ENCODE measurements at regions not wholly inside any gene's neighbourhood (a gene's known extent, or its start where the extent isn't known, plus 50 kb on each side); places are given as distances from the start of the nearest gene placed in this dataset.

- Histone ChIP-seq H3K27ac (no peak overlapping the region), H3K4me3 (no peak overlapping the region), H3K4me1 (no peaks in the 10 kb centered on the region), H3K9me3 (no peaks in the 10 kb centered on the region), H3K4me2 (no peak overlapping the region)
- TF ChIP-seq CEBPB (IDR thresholded peaks at IDR 0.05) (no peak), CTCF (IDR thresholded peaks at IDR 0.05) (no peak), RNF2 (IDR thresholded peaks at IDR 0.05; ENCODE audit: borderline replicate concordance, low read depth) (no peak), TFCP2L1 (CRISPR knock-in tag; IDR thresholded peaks at IDR 0.05) (no peak), BCL3 (IDR thresholded peaks at IDR 0.05) (no peak), HOXB13 (CRISPR knock-in tag; IDR thresholded peaks at IDR 0.05; ENCODE audit: low read depth) (no peak), HMGXB4 (CRISPR knock-in tag; IDR thresholded peaks at IDR 0.05; ENCODE audit: borderline replicate concordance) (no peak), JUNB (IDR thresholded peaks at IDR 0.05) (no peak), HES2 (IDR thresholded peaks at IDR 0.05) (no peak), FOXS1 (CRISPR knock-in tag; IDR thresholded peaks at IDR 0.05) (no peak), PBX3 (IDR thresholded peaks at IDR 0.05) (no peak), KDM1A (IDR thresholded peaks at IDR 0.05; ENCODE audit: low read depth) (no peak), MAX (IDR thresholded peaks at IDR 0.05) (no peak), MAZ (IDR thresholded peaks at IDR 0.05; ENCODE audit: borderline replicate concordance, low read depth, low read length) (no peak), RFX5 (IDR thresholded peaks at IDR 0.05) (no peak)
- FAIRE-seq (no peak), DNase-seq (ENCODE audit: low read depth in 1 of 2, low spot score in 1 of 2) (no peak), ATAC-seq (no peak)
- WGBS (ENCODE audit: missing lambda C conversion rate) = 37% methylated on average over 7 of the region's 7 CpGs
- CTCF ChIA-PET = no interaction called here
- POLR2A ChIA-PET = no interaction called here
Observed at GRCh38 chr21:23475281-23476219, 2131.7 kb downstream of the MRPL39 start.

GRCh38 chr21:23471877-23472276 is 2135.4 kb downstream of the MRPL39 start:
- H3K9me3 ChIP-seq = no peaks in the 10 kb centered on the region
- no peak overlapping the region for H3K4me2 ChIP-seq
- FAIRE-seq (no peak), DNase-seq (ENCODE audit: low read depth in 1 of 2, low spot score in 1 of 2) (no peak), ATAC-seq (no peak)
- H3K4me3 ChIP-seq = no peak overlapping the region
- H3K4me1 ChIP-seq = no peaks in the 10 kb centered on the region
- CTCF ChIA-PET = no interaction called here
- no peak for TF ChIP-seq POLR2A (IDR thresholded peaks at IDR 0.05; ENCODE audit: low read length)
- TF ChIP-seq POLR2AphosphoS2 (conservative IDR thresholded peaks at IDR 0.05; ENCODE audit: low read length) = no peak
- TF ChIP-seq SREBF2 (IDR thresholded peaks at IDR 0.05) = no peak
- no peak for TF ChIP-seq JUN (IDR thresholded peaks at IDR 0.05)
- TF ChIP-seq FOSL2 (IDR thresholded peaks at IDR 0.05) = no peak
- TF ChIP-seq FOSL2 (CRISPR knock-in tag; IDR thresholded peaks at IDR 0.05) = no peak
- TF ChIP-seq EP300 (IDR thresholded peaks at IDR 0.05) = no peak
- no peak overlapping the region for H3K27ac ChIP-seq
- POLR2A ChIA-PET = no interaction called here

All from A549 (cell line).